HUES48 (cell line): ENCODE measurements at regions not wholly inside any gene's neighbourhood (a gene's known extent, or its start where the extent isn't known, plus 50 kb on each side); places are given as distances from the start of the nearest gene placed in this dataset.
"Not testable (repeated sequence)": the region's sequence is repeated elsewhere in the genome, so short reads cannot be mapped to it uniquely, and the experiment has no call there.

Source experiments
- H3K27ac ChIP-seq: one replicate; pipeline ENCODE4 v1.7.0; 2013; ENCODE audit warnings: low read depth, low read length, inconsistent platforms
- H3K27me3 ChIP-seq: 2 replicates; pipeline ENCODE4 v1.6.1; 2013; ENCODE audit warnings: mild to moderate bottlenecking, low read length; ENCODE audit not compliant: control insufficient read depth, insufficient read depth
- H3K36me3 ChIP-seq: 2 replicates; pipeline ENCODE4 v1.6.1; 2013; ENCODE audit warnings: low read length; ENCODE audit not compliant: control insufficient read depth, insufficient read depth
- H3K4me1 ChIP-seq: 2 replicates; pipeline ENCODE4 v1.6.1; 2013; ENCODE audit warnings: mild to moderate bottlenecking, low read length; ENCODE audit not compliant: control insufficient read depth, insufficient read depth
- H3K4me3 ChIP-seq: 2 replicates; pipeline ENCODE4 v1.5.1; 2013; ENCODE audit warnings: mild to moderate bottlenecking, low read depth, low read length
- H3K9ac ChIP-seq: 2 replicates; pipeline ENCODE4 v1.6.1; 2013; ENCODE audit warnings: mild to moderate bottlenecking, low read depth, low read length, moderate library complexity
- H3K9me3 ChIP-seq: 2 replicates; pipeline ENCODE4 v1.6.1; 2013; ENCODE audit warnings: low read length; ENCODE audit not compliant: control insufficient read depth, insufficient read depth

DNA sequence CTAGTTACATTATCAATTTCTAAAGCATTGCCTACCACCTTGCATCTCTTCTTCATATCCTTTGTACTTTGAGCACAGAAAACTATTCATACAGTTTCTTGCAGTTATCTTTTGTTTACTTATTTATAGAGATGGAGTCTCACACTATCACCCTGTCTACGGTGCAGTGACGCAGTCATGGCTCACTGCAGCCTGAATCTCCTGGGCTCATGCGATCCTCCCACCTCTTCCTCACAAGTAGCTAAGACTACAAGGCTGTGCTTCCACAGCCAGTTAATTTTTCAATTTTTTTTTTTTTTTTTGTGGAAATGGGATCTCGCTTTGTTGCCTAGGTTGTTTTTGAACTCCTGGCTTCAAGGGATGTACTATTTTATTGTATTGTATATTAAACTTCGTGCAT, 158.0 kb downstream of the TTC6 start:
- Histone ChIP-seq H3K4me3 (no peak overlapping the region), H3K9me3 (no peaks in the 10 kb centered on the region), H3K36me3 (no peaks in the 10 kb centered on the region), H3K27ac (no peak overlapping the region), H3K9ac (no peak overlapping the region), H3K27me3 (no peaks in the 10 kb centered on the region), H3K4me1 (peaks cover 2% of the 10 kb centered on the region; the same call in 1 of the 2 replicates)

GRCh38 chr14:37760275-37760674, 164.8 kb downstream of the TTC6 start:
- H3K4me1 ChIP-seq, H3K4me3 ChIP-seq, H3K9me3 ChIP-seq, H3K36me3 ChIP-seq, H3K27ac ChIP-seq, H3K27me3 ChIP-seq, H3K9ac ChIP-seq: not testable (repeated sequence)

- H3K27me3 ChIP-seq, result no peaks in the 10 kb centered on the region
- no peak overlapping the region for H3K9ac ChIP-seq
- no peak overlapping the region for H3K4me3 ChIP-seq
- H3K27ac ChIP-seq, result no peak overlapping the region
- peaks cover 6% of the 10 kb centered on the region; the same call in 1 of the 2 replicates for H3K9me3 ChIP-seq
- no peaks in the 10 kb centered on the region for H3K36me3 ChIP-seq
- no peaks in the 10 kb centered on the region for H3K4me1 ChIP-seq
Measured at GRCh38 chr14:37763266-37763665, 167.8 kb downstream of the TTC6 start.

DNA sequence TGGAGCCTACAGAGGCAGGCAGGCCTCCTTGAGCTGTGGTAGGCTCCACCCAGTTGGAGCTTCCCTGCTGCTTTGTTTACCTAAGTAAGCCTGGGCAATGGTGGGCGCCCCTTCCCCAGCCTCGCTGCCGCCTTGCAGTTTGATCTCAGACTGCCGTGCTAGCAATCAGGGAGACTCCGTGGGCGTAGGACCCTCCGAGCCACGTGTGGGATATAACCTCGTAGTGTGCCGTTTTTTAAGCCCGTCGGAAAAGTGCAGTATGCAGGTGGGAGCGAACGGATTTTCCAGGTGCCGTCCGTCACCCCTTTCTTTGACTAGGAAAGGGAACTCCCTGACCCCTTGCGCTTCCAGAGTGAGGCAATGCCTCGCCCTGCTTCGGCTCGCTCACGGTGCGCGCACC, 176.9 kb downstream of the TTC6 start:
- H3K27me3 ChIP-seq, H3K9ac ChIP-seq, H3K36me3 ChIP-seq, H3K4me1 ChIP-seq, H3K9me3 ChIP-seq, H3K4me3 ChIP-seq, H3K27ac ChIP-seq: not testable (repeated sequence)

DNA sequence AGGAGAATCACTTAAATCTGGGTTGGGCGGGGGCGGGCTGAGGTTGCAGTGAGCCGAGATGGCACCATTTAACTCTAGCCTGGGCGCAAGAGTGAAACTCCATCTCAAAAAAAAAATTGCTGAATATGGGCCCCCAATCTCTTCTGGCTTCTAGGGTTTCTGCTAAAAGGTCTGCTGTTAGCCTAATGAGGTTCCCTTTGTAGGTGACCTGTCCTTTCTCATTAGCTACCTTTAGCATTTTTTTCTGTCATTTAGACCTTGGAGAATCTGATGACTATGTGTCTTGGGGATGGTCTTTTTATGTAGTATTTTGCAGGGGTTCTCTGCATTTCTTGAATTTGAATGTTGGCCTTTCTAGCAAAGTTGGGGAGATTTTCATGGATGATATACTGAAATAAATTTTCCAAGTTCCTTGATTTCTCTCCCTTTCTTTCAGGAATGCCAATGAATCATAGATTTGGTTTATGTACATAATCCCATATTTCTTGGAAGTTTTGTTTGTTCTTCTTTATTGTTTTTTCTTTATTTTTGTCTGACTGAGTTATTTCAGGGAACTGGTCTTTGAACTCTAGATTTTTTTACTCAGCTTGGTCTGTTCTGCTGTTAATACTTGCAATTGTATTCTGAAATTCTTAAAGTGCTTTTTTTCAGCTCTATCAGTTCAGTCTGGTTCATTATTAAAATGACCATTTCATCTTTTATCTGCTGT, 181.5 kb downstream of the TTC6 start:
- no peak overlapping the region for H3K27ac ChIP-seq
- no peak overlapping the region for H3K9ac ChIP-seq
- no peaks in the 10 kb centered on the region for H3K4me1 ChIP-seq
- H3K9me3 ChIP-seq, result no peaks in the 10 kb centered on the region
- no peak overlapping the region for H3K4me3 ChIP-seq
- H3K36me3 ChIP-seq, result no peaks in the 10 kb centered on the region
- no peaks in the 10 kb centered on the region for H3K27me3 ChIP-seq

- Histone ChIP-seq H3K27me3 (no peaks in the 10 kb centered on the region), H3K4me3 (no peak overlapping the region), H3K4me1 (no peaks in the 10 kb centered on the region), H3K9me3 (no peaks in the 10 kb centered on the region), H3K36me3 (no peaks in the 10 kb centered on the region), H3K27ac (no peak overlapping the region), H3K9ac (no peak overlapping the region)
Measured at GRCh38 chr14:37778135-37778943, 182.9 kb downstream of the TTC6 start.

DNA sequence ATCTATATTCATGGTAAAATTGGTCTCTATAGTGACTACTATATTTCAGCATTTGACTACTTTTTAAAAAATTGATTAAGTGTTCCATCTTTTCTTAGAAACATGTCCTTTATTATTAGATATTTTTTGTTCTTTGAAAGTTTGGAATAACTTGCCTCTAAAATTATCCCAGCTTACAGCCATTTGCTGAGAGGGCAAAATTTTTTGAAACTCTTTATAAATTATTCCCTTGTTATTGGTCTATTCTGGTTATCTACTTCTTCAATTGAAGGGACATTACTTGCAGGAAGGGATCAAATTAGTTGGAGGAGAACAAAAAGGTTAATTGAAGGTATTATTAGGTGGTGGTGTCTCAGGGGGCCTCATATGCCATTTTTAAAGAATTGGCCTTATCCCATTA, 184.1 kb downstream of the TTC6 start:
- Histone ChIP-seq H3K27me3 (no peaks in the 10 kb centered on the region), H3K36me3 (no peaks in the 10 kb centered on the region), H3K4me3 (no peak overlapping the region), H3K9me3 (no peaks in the 10 kb centered on the region), H3K4me1 (no peaks in the 10 kb centered on the region), H3K27ac (no peak overlapping the region), H3K9ac (no peak overlapping the region)

- not testable (repeated sequence) for H3K9ac ChIP-seq, H3K36me3 ChIP-seq, H3K4me1 ChIP-seq, H3K27me3 ChIP-seq, H3K9me3 ChIP-seq, H3K27ac ChIP-seq, H3K4me3 ChIP-seq
Measured at GRCh38 chr14:37780731-37781130, 185.3 kb downstream of the TTC6 start.

DNA sequence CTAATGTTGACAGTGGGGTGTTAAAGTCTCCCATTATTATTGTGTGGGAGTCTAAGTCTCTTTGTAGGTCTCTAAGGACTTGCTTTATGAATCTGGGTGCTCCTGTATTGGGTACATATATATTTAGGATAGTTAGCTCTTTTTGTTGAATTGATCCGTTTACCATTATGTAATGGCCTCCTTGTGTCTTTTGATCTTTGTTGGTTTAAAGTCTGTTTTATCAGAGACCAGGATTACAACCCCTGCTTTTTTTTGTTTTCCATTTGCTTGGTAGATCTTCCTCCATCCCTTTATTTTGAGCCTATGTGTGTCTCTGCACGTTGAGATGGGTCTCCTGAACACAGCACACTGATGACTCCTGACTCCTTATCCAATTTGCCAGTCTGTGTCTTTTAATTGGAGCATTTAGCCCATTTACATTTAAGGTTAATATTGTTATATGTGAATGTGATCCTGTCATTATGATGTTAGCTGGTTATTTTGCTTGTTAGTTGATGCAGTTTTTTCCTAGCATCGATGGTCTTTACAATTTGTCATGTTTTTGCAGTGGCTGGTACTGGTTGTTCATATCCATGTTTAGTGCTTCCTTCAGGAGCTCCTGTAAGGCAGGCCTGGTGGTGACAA, 188.9 kb downstream of the TTC6 start:
- not testable (repeated sequence) for H3K9me3 ChIP-seq, H3K4me3 ChIP-seq, H3K9ac ChIP-seq, H3K27me3 ChIP-seq, H3K4me1 ChIP-seq, H3K27ac ChIP-seq, H3K36me3 ChIP-seq

DNA sequence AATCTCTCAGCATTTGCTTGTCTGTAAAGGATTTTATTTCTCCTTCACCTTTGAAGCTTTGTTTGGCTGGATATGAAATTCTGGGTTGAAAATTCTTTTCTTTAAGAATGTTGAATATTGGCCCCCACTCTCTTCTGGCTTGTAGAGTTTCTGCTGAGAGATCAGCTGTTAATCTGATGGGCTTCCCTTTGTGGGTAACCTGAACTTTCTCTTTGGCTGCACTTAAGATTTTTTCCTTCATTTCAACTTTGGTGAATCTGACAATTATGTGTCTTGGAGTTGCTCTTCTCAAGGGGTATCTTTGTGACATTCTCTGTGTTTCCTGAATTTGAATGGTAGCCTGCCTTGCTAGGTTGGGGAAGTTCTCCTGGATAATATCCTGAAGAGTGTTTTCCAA, 189.4 kb downstream of the TTC6 start:
- not testable (repeated sequence) for H3K36me3 ChIP-seq, H3K27ac ChIP-seq, H3K9me3 ChIP-seq, H3K9ac ChIP-seq, H3K27me3 ChIP-seq, H3K4me1 ChIP-seq, H3K4me3 ChIP-seq

DNA sequence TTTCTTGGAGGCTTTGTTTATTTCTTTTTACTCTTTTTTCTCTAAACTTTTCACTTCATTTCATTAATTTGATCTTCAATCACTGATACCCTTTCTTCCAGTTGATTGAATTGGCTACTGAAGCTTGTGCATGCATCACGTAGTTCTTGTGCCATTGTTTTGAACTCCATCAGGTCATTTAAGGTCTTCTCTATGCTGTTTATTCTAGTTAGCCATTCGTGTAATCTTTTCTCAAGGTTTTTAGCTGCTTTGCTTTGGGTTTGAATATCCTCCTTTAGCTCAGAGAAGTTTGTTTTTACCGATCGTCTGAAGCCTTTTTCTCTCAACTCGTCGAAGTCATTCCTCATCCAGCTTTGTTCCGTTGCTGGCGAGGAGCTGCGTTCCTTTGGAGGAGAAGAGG, 189.9 kb downstream of the TTC6 start:
- not testable (repeated sequence) for H3K36me3 ChIP-seq, H3K4me3 ChIP-seq, H3K4me1 ChIP-seq, H3K9ac ChIP-seq, H3K27me3 ChIP-seq, H3K9me3 ChIP-seq, H3K27ac ChIP-seq
